ENCODE measurements at regions not wholly inside any gene's neighbourhood (a gene's known extent, or its start where the extent isn't known, plus 50 kb on each side); places are given as distances from the start of the nearest gene placed in this dataset.

GRCh38 chr2:175536059-175536458 is 354.5 kb upstream of the ATP5MC3 start:
- ATAC-seq (no peak), DNase-seq (no peak)
- intact Hi-C loops (cut with DNase I): no loop called here

DNA sequence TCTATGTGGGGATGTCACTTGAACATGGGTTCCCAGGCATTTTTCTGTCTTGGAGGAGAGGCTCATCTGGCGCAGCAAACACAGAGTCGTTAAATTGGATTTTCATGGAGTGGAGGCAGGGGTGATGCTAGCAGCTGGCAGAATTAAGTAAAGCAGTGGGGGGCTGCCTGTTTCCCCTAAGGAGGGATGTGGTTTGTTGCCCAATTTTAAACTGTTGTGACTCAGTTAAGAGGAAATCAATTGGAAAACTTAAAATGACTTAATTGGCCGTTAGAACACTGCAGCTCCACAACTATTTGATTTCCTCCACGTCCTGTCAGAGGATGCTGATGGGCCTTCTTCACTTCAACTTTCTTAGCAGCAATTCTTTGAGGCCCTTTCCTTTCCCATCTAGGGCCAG is 354.1 kb upstream of the ATP5MC3 start:
- intact Hi-C loops (cut with DNase I): no loop called here
- no peak for ATAC-seq
- no peak for DNase-seq

DNA sequence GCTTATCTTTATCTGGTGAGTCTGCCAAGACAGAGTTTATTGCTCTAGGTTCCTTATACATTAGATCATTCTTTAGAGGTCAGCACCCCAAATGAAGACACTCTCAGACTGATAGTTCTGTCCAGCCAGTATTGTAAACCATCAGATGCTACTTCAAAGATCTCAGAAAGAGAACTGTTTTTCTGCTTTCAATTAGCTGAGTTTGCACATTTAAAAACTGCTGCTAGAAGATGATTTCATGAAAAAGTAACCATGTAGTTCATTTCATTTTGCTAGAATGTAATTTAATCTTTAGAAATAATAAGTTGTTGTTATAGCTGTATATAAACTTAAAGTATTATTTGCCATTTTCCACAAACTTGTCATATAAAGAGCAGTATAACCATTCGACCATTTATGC is 344.5 kb upstream of the ATP5MC3 start:
- no peak for DNase-seq
- ATAC-seq: no peak
- intact Hi-C loops (cut with DNase I): no loop called here

- intact Hi-C loops (cut with DNase I): no loop called here
- no peak for ATAC-seq
These were observed 341.5 kb upstream of the ATP5MC3 start for GRCh38 chr2:175523001-175523400.

DNA sequence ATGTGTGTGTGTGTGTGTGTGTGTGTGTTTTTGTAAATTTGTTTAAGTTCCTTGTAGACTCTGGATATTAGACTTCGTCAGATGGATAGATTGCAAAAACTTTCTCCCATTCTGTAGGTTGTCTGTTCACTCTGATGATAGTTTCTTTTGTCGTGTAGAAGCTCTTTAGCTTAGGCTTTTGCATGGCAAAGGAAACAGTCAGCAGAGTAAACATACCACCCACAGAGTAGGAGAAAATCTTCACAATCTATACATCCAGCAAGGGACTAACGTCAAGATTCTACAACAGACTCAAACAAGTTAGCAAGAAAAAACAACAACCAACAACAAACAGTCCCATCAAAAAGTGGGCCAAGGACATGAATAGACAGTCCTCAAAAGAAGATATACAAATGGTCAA is 336.7 kb upstream of the ATP5MC3 start:
- DNase-seq (no peak), ATAC-seq (no peak)
- intact Hi-C loops (cut with DNase I): no loop called here

More at GRCh38 chr2:175523001-175523400, 341.5 kb upstream of the ATP5MC3 start:
- no peak for DNase-seq

DNA sequence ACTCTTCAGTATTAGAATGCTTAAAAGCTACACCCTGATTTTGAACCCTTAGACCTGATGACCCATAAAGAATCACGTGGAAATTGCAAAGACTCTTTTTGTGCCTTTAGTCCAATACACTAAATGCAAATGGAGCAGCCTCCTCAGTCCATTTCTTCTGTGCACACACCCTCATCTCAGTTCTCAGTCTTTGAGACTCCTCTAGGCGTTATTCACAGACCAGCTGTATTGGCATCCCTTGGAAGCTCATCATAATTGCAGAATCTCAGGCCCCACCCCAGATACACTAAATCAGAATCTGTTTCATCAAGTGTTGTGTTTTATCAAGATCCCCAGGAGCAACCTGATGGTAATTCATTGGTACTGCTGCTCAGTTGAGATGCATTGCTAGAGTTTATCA is 335.0 kb upstream of the ATP5MC3 start:
- no peak for ATAC-seq
- intact Hi-C loops (cut with DNase I): no loop called here
- no peak for DNase-seq

DNA sequence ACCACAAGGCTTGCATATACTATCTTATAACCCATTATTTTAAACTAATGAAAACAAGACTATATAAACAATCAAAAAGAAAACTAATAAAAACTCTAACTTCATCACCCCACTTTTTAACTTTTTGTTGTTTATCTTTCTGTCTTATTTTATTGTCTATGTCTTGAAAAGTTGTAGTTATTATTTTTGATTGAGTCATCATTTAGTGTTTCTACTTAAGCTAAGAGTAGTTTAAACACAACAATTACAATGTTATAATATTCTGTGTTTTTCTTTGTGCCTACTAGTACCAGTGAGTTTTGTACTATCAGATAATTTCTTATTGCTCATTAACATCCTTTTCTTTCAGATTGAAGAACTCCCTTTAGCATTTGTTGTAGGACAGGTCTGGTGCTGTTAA is 318.7 kb upstream of the ATP5MC3 start:
- DNase-seq: no peak
- intact Hi-C loops (cut with DNase I): no loop called here
- ATAC-seq: no peak

DNA sequence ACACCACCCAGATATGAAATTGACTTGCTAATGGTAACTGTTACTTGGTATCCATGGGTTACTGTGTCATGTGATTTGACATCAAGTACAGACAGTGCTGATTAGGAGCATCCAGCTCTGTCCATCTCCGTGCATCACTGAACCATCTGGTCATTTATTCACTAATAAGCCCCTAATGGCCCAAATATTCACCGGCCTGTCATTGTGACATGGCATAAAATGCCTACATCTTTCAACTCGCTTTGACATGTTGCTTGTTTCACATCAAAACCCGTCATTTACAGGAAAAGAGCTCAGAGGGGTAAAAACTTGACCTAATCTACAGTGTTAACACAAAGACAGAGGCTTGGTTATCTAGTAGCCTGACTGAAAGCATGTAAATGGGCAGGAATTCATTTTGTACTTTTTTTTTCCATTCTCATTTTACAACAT is 308.9 kb upstream of the ATP5MC3 start:
- DNase-seq (no peak), ATAC-seq (no peak)
- intact Hi-C loops (cut with DNase I): no loop called here

DNA sequence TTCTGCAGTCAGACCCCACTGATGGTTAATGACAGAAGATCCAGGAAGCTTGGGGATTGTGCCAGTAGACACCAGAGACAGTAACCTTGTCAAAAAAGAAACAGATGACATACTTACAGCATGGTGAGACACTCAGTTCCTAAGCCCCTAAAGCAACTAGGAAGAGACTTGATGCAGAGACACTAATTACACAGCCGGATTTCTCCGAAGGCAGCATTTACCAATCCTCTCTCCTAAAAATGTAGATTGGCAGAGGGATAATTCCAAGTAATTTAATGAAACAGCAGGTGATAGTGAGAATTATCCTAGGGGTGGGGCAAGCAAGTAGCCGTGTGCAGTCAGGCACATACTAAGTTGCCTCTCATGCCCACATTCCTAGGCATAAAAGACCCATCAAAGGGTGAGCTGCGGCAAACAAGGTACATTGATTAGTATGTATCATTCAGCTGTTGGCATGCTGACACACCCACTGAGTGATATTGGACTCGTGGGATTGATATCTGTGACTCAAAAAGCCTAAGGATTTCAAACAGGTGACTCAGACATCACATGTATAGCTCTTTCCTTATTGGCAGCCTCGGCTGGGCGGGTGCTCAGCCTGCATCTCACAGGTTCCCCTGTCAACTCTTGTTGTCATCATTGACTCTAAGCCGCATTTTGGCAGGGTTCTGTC is 296.7 kb upstream of the ATP5MC3 start:
- ATAC-seq (no peak), DNase-seq (no peak)
- intact Hi-C loops (cut with DNase I): no loop called here

DNA sequence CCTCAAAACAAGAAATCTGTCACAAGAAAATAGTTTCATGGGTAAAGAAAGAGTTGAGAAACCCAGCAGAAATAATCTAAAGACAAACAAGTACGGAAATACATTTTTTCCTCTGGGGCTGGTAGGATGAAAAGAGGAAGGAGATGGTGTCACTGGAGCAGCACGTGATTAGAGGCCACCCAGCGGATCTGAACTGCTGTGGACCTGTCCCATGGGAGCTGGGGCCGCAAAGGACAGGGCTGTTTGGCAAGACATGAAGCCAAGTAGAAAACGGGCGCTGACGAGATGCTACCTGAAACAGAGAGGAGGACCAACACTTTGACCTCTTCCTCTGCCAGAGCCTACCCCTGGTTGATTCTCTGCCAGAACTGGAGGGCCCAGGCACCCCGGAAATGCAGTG is 295.4 kb upstream of the ATP5MC3 start:
- peak in 1 of 2 donors; percentile 50 for ATAC-seq
- peak; percentile 28 for DNase-seq
- intact Hi-C loops (cut with DNase I): no loop called here

- no peak for DNase-seq
These were observed 294.9 kb upstream of the ATP5MC3 start for GRCh38 chr2:175476374-175476773.

GRCh38 chr2:175475130-175475529 is 293.6 kb upstream of the ATP5MC3 start:
- ATAC-seq: no peak
- DNase-seq: no peak
- intact Hi-C loops (cut with DNase I): no loop called here

More at GRCh38 chr2:175476374-175476773, 294.9 kb upstream of the ATP5MC3 start:
- intact Hi-C loops (cut with DNase I): no loop called here
- ATAC-seq: peak in 1 of 2 donors; percentile 25

DNA sequence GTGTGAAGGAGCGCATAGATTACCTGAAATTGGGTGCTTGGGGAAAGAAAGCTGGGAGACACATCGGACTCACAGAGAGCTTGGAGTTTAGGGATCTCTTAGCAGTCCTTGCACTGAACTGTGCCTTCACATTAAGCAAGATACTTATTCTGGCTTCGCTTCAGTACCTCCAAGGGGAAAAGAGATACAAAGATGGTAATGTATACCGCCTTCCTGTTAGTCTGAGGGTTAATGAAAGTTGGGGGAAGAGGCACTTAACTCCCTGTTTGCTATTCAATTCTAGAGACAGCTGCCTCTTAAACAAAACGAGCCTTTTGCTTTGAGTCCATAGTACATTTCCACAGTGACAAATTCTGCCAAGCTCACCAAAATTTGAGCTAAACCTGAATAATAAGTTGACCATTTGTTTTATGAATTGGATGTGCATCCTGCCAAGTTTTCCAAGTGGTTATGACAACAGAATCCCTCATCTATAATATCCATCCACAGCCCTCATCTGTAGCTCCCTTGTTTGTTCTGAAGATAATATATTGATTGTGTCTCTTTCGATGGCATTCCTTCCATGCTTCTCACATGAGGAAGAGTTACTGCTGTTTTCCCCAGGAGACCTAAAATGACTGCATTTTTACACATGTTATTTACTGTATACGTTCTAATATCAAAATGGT is 287.1 kb upstream of the ATP5MC3 start:
- intact Hi-C loops (cut with DNase I): no loop called here
- ATAC-seq (no peak), DNase-seq (no peak)

GRCh38 chr2:175465101-175465500 is 283.6 kb upstream of the ATP5MC3 start:
- ATAC-seq (no peak), DNase-seq (no peak)

DNA sequence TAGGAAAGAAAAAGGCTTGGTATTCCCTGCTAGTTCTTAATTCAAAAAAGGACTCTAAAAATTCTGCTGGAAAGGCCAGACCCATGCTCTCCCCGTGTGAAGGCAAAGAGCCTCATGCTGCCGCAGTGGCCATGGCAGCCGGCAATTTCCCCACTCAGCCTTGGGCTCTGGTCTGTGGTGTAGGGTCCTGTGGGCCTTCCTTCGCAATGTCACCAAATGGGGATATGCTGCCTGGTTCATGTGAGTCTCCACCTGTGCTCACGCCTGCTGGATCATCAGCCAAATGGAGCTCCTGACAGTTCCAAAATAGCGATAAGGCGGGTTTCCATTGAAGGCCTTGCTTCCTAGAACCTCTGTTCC is 282.8 kb upstream of the ATP5MC3 start:
- intact Hi-C loops (cut with DNase I): no loop called here
- no peak for DNase-seq
- ATAC-seq: no peak

More at GRCh38 chr2:175465101-175465500, 283.6 kb upstream of the ATP5MC3 start:
- intact Hi-C loops (cut with DNase I): no loop called here

GRCh38 chr2:175463589-175464310 is 282.2 kb upstream of the ATP5MC3 start:
- DNase-seq (no peak), ATAC-seq (peak in 1 of 2 donors; percentile 15)
- intact Hi-C loops (cut with DNase I): no loop called here

- intact Hi-C loops (cut with DNase I): no loop called here
- DNase-seq: no peak
- ATAC-seq: no peak
These were observed 281.7 kb upstream of the ATP5MC3 start for GRCh38 chr2:175463169-175463568.

DNA sequence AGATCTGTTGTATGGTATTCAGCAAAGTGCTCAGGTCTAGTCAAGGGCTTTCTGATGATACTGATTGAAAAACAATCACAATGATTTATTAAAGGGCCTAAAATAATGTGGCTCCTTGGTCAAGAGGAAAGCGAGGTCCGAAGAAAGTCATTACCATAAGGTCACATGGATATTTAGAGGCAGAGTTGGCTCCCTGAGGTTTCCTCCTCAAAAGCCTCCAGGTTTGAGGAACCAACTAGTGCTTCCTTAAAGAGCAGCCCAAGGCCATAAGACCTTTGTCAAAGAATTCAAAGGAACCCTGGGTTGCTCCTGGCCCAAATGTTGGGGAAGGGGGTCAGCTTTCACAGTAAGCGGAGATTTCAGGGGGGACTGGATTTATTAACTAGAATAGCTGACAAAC is 280.7 kb upstream of the ATP5MC3 start:
- DNase-seq (no peak), ATAC-seq (no peak)
- intact Hi-C loops (cut with DNase I): no loop called here

DNA sequence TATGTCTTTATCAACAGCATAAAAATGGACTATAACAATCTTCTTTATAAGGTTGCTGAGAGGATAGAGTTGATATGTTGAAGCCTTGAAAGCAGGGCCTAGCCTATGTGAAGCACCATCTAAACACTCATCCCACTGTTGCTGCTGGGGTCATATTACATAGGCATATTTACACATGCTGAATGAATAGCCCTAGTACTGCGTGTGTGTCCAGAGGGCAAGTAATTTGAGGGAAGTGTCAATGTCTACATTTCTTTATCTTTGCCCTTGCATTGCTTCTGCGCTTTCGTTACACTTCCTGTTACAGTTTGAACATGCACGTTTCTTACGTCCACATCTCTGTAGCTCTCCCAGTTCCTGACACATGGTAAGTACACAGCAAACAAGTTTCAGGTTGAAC is 280.3 kb upstream of the ATP5MC3 start:
- ATAC-seq: no peak
- intact Hi-C loops (cut with DNase I): no loop called here

GRCh38 chr2:175457895-175458448 is 276.5 kb upstream of the ATP5MC3 start:
- intact Hi-C loops (cut with DNase I): no loop called here
- no peak for ATAC-seq
- DNase-seq: no peak

More for the DNA sequence above, 280.3 kb upstream of the ATP5MC3 start:
- no peak for DNase-seq

All from left cardiac atrium (tissue), 4 donors.